ENCODE measurements at regions not wholly inside any gene's neighbourhood (a gene's known extent, or its start where the extent isn't known, plus 50 kb on each side); places are given as distances from the start of the nearest gene placed in this dataset.

GRCh38 chr13:89255844-89256406 lies 1584.8 kb downstream of the SLITRK5 start:
- DNase-seq = no peak

GRCh38 chr13:89267734-89268133 lies 1596.6 kb downstream of the SLITRK5 start:
- no peak for DNase-seq

- DNase-seq = no peak
These were observed 1598.6 kb downstream of the SLITRK5 start for GRCh38 chr13:89269737-89270136.

- no peak for DNase-seq
These were observed 1599.6 kb downstream of the SLITRK5 start for GRCh38 chr13:89270736-89271135.

- no peak for DNase-seq
These were observed 1608.2 kb downstream of the SLITRK5 start for GRCh38 chr13:89279374-89279773.

GRCh38 chr13:89281331-89281730 lies 1610.2 kb downstream of the SLITRK5 start:
- DNase-seq = no peak

GRCh38 chr13:89282241-89282640 lies 1611.1 kb downstream of the SLITRK5 start:
- no peak for DNase-seq

- no peak for DNase-seq
These were observed 1616.2 kb downstream of the SLITRK5 start for GRCh38 chr13:89287381-89287780.

GRCh38 chr13:89294115-89294867 lies 1623.1 kb downstream of the SLITRK5 start:
- no peak for DNase-seq

- no peak for DNase-seq
These were observed 1636.1 kb downstream of the SLITRK5 start for GRCh38 chr13:89307278-89307677.

- DNase-seq = no peak
These were observed 1639.9 kb downstream of the SLITRK5 start for GRCh38 chr13:89310943-89311672.

- no peak for DNase-seq
These were observed 1644.1 kb downstream of the SLITRK5 start for GRCh38 chr13:89315287-89315686.

- no peak for DNase-seq
These were observed 1651.3 kb downstream of the SLITRK5 start for GRCh38 chr13:89322466-89322865.

GRCh38 chr13:89324582-89324981 lies 1653.4 kb downstream of the SLITRK5 start:
- DNase-seq = no peak

GRCh38 chr13:89343165-89343564 lies 1672.0 kb downstream of the SLITRK5 start:
- DNase-seq = no peak

GRCh38 chr13:89352384-89352783 lies 1681.2 kb downstream of the SLITRK5 start:
- no peak for DNase-seq

GRCh38 chr13:89361909-89362308 lies 1690.7 kb downstream of the SLITRK5 start:
- no peak for DNase-seq

- DNase-seq = no peak
These were observed 1692.0 kb downstream of the SLITRK5 start for GRCh38 chr13:89363144-89363543.

GRCh38 chr13:89372193-89372592 lies 1701.0 kb downstream of the SLITRK5 start:
- DNase-seq = no peak

GRCh38 chr13:89375839-89376238 lies 1704.7 kb downstream of the SLITRK5 start:
- DNase-seq = no peak

- no peak for DNase-seq
These were observed 1708.9 kb downstream of the SLITRK5 start for GRCh38 chr13:89380101-89380500.

GRCh38 chr13:89382981-89383380 lies 1711.8 kb downstream of the SLITRK5 start:
- DNase-seq = no peak

GRCh38 chr13:89383891-89384290 lies 1712.7 kb downstream of the SLITRK5 start:
- no peak for DNase-seq

GRCh38 chr13:89393758-89394304 lies 1722.7 kb downstream of the SLITRK5 start:
- DNase-seq = no peak

Measured in stimulated activated CD4-positive, alpha-beta T cell treated with anti-CD3 and anti-CD28 coated beads, Interleukin-4, amount 100 ng/mL, for 24 hours (primary cell).